SH-SY5Y (cell line): ENCODE measurements at regions not wholly inside any gene's neighbourhood (a gene's known extent, or its start where the extent isn't known, plus 50 kb on each side); places are given as distances from the start of the nearest gene placed in this dataset.

Source experiments
- GATA2 ChIP-seq: IDR thresholded peaks from 2 replicates; pipeline ENCODE4 v1.6.1; 2011; ENCODE audit warnings: mild to moderate bottlenecking, low read depth, low read length
- GATA3 ChIP-seq: IDR thresholded peaks from 2 replicates; pipeline ENCODE4 v1.6.1; 2011; ENCODE audit warnings: low read depth, mild to moderate bottlenecking, low read length, moderate library complexity

GRCh38 chr21:27261676-27262075 is 294.8 kb upstream of the ADAMTS5 start:
- TF ChIP-seq GATA3, result no peak
- TF ChIP-seq GATA2, result no peak
